ENCODE measurements at regions not wholly inside any gene's neighbourhood (a gene's known extent, or its start where the extent isn't known, plus 50 kb on each side); places are given as distances from the start of the nearest gene placed in this dataset.
"Not testable (repeated sequence)": the region's sequence is repeated elsewhere in the genome, so short reads cannot be mapped to it uniquely, and the experiment has no call there.

- no peak for DNase-seq
These were observed 1084.3 kb downstream of the TMEM121 start for GRCh38 chr14:106610691-106611090.

- no peak for DNase-seq
These were observed 1086.9 kb downstream of the TMEM121 start for GRCh38 chr14:106613256-106613655.

- DNase-seq: peak; percentile 75 to 87
These were observed 1092.1 kb downstream of the TMEM121 start for GRCh38 chr14:106618471-106618951.

GRCh38 chr14:106619606-106620005 is 1093.2 kb downstream of the TMEM121 start:
- DNase-seq: no peak

GRCh38 chr14:106620368-106620767 is 1094.0 kb downstream of the TMEM121 start:
- no peak for DNase-seq

- peak; percentile 4 to 42 for DNase-seq
These were observed 1095.9 kb downstream of the TMEM121 start for GRCh38 chr14:106622200-106622745.

- no peak for DNase-seq
These were observed 1098.8 kb downstream of the TMEM121 start for GRCh38 chr14:106625186-106625585.

- DNase-seq: not testable (repeated sequence)
These were observed 1100.1 kb downstream of the TMEM121 start for GRCh38 chr14:106626469-106626868.

GRCh38 chr14:106626942-106627588 is 1100.7 kb downstream of the TMEM121 start:
- peak; percentile 76 to 78 for DNase-seq

- DNase-seq: no peak
These were observed 1105.5 kb downstream of the TMEM121 start for GRCh38 chr14:106631879-106632278.

GRCh38 chr14:106633721-106634120 is 1107.3 kb downstream of the TMEM121 start:
- no peak for DNase-seq

GRCh38 chr14:106635569-106635968 is 1109.2 kb downstream of the TMEM121 start:
- no peak for DNase-seq

- peak in 1 of 2 donors; percentile 76 for DNase-seq
These were observed 1112.5 kb downstream of the TMEM121 start for GRCh38 chr14:106638786-106639452.

- no peak for DNase-seq
These were observed 1115.7 kb downstream of the TMEM121 start for GRCh38 chr14:106642090-106642489.

- DNase-seq: not testable (repeated sequence)
These were observed 1116.6 kb downstream of the TMEM121 start for GRCh38 chr14:106642971-106643370.

GRCh38 chr14:106648874-106649273 is 1122.5 kb downstream of the TMEM121 start:
- not testable (repeated sequence) for DNase-seq

- DNase-seq: no peak
These were observed 1124.6 kb downstream of the TMEM121 start for GRCh38 chr14:106651016-106651415.

GRCh38 chr14:106652494-106652893 is 1126.1 kb downstream of the TMEM121 start:
- no peak for DNase-seq

- DNase-seq: peak; percentile 7 to 69
These were observed 1131.1 kb downstream of the TMEM121 start for GRCh38 chr14:106657460-106657859.

- not testable (repeated sequence) for DNase-seq
These were observed 1131.9 kb downstream of the TMEM121 start for GRCh38 chr14:106658066-106658860.

- peak; percentile 43 to 73 for DNase-seq
These were observed 1135.2 kb downstream of the TMEM121 start for GRCh38 chr14:106661561-106661960.

- DNase-seq: no peak
These were observed 1136.7 kb downstream of the TMEM121 start for GRCh38 chr14:106662936-106663550.
